Occipital lobe (tissue), 1 donor: ENCODE measurements at regions not wholly inside any gene's neighbourhood (a gene's known extent, or its start where the extent isn't known, plus 50 kb on each side); places are given as distances from the start of the nearest gene placed in this dataset.

Experiments
- DNase-seq: peaks from one replicate; lab custom pipeline; 2025; lab: John Stamatoyannopoulos, UW

GRCh38 chr3:110793611-110794010, 278.0 kb upstream of the NECTIN3 start:
- DNase-seq = no peak

- no peak for DNase-seq
Measured at GRCh38 chr3:110795163-110795562, 276.5 kb upstream of the NECTIN3 start.

- DNase-seq = no peak
Measured at GRCh38 chr3:110799271-110799670, 272.3 kb upstream of the NECTIN3 start.

GRCh38 chr3:110804856-110805255, 266.8 kb upstream of the NECTIN3 start:
- no peak for DNase-seq

- no peak for DNase-seq
Measured at GRCh38 chr3:110806924-110807323, 264.7 kb upstream of the NECTIN3 start.

GRCh38 chr3:110808630-110809029, 263.0 kb upstream of the NECTIN3 start:
- DNase-seq = no peak

DNA sequence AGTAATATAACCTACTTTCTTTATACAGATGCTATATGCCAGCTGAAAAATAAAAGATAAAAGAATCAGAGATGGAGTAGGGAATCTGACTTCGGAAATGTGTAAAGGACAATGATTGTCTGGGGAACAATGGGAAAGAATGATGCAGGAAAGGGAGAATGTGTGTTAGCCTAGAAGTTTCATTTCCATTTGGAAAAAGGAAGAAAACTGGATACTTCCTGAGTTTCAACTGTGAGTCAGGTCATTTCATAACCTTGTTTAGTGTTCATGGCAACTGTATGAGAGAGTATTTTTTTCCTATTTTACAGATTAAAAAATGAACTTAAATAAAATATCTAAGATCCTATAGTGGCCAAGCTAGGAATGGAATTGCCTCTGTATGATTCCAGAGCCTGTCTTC, 261.3 kb upstream of the NECTIN3 start:
- no peak for DNase-seq

GRCh38 chr3:110811050-110811449, 260.6 kb upstream of the NECTIN3 start:
- no peak for DNase-seq

GRCh38 chr3:110813541-110813940, 258.1 kb upstream of the NECTIN3 start:
- no peak for DNase-seq

- no peak for DNase-seq
Measured at GRCh38 chr3:110814170-110815007, 257.2 kb upstream of the NECTIN3 start.

DNA sequence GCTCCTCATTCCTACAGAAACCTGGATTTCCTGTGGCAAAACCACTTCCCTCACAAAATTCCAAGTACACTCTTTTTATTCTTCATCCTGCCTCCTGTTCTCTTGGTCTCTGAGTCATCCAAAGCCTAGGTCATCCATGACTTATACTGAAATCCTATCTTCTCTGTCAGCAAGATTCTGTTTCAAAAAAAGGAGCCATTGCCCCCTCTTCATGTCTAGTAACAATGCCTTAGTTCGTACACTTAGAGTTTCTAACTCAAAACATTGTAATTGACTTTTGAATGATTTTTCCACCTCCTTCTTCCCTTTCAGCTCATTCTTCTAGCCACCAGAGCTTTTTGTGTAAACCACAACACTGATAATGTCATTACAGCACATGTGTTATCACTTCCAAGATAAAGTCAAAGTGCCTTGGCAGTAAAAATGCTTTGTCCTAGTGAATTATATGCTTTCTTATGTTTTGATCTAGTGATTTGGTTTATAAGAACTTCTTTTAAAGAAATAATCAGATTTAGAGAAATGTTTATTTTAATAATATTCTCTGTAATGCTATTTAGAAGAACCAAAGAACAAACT, 256.5 kb upstream of the NECTIN3 start:
- no peak for DNase-seq

GRCh38 chr3:110816008-110816407, 255.6 kb upstream of the NECTIN3 start:
- DNase-seq = no peak

- no peak for DNase-seq
Measured at GRCh38 chr3:110821586-110821985, 250.0 kb upstream of the NECTIN3 start.

- DNase-seq = no peak
Measured at GRCh38 chr3:110822971-110823370, 248.6 kb upstream of the NECTIN3 start.

GRCh38 chr3:110846971-110847370, 224.6 kb upstream of the NECTIN3 start:
- DNase-seq = no peak

DNA sequence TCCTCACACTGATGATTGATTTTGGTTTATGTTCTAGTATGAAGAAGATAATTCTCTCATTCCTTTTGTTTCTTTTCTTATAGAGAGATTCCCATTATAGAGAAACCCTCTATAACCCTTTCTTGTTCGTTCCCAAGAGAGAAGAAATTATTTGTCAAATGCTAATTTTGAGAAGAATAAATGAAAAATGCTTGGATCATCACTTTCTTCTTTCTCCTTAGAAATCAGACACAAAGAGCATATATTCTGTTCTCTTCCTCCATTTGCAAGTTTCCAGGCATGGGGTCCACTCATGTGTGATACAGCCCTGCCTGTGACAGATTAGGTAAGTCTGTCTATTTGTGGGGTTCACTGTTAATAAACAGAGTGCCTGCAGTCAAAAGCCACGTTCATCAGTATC, 222.6 kb upstream of the NECTIN3 start:
- DNase-seq = no peak

DNA sequence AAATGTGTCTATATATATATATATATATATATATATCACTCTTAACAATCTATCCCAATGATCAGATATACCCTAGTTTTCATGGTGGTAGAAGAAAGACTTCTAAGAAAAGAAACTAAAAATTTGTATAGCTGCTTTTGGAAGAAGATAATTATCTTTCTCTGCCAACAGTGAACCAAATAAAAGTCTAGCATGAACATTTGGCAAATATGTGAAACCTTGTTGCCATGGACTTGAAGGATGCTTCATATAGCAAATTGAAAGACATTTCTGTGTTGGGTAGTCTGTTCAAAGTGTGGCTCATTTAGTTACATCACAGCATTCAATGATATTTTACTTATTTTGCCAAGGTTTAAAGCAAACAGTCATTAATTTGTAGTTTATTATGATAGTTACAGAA, 219.9 kb upstream of the NECTIN3 start:
- no peak for DNase-seq

DNA sequence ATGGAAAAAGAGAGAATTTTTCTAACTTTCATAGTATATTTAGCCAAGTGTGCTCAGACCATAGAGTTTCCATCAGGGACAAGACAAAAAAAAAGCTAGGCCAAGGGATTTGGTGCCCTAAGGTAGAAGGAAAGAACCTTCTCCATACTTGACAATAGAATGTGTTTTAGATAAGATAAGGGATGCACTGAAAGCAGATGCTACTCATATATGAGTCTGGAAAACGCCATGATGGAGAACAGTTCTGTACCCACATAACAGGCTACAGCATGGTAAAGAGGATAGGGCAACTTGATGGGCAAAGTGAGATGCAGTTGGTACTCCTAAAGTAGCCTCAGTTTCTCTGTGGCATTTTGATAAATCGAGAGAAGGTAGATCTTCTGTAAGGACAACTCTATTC, 216.4 kb upstream of the NECTIN3 start:
- no peak for DNase-seq

- no peak for DNase-seq
Measured at GRCh38 chr3:110856916-110857315, 214.7 kb upstream of the NECTIN3 start.

GRCh38 chr3:110858549-110858948, 213.1 kb upstream of the NECTIN3 start:
- DNase-seq = no peak

- no peak for DNase-seq
Measured at GRCh38 chr3:110859336-110859735, 212.3 kb upstream of the NECTIN3 start.

GRCh38 chr3:110859993-110860392, 211.6 kb upstream of the NECTIN3 start:
- no peak for DNase-seq

DNA sequence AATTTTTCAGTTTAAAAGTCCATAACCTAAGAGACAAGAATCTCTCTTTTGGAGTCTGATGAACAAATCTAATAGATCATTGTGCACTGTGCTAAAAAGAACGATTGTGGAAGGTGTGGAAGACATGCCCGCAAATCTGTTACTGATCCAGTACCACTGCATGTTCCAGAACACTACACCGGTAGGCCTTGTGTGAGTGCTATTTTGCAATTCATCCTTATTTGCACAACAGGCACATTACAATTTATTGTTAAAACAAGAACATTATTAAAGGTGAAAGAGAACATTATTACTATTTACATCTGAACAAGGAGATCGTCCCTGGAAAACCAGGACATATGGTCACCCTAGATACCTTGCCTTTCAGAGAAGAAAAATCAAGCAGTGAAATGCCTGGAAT, 205.7 kb upstream of the NECTIN3 start:
- DNase-seq = no peak
